Fibroblast of mammary gland (primary cell): ENCODE measurements at regions not wholly inside any gene's neighbourhood (a gene's known extent, or its start where the extent isn't known, plus 50 kb on each side); places are given as distances from the start of the nearest gene placed in this dataset.
A peak's percentile ranks its signal among the peaks of the same experiment; 100 is the strongest.

Experiments used
- DNase-seq: peaks from one replicate; pipeline ENCODE4 v3.0.0-alpha.2; 2010; ENCODE audit warnings: low read depth
- H3K4me3 ChIP-seq: 2 replicates; pipeline ENCODE4 v1.5.1; 2011; ENCODE audit warnings: low read depth, mild to moderate bottlenecking, low read length, moderate library complexity; ENCODE audit not compliant: control insufficient read depth
- TF ChIP-seq, protein P1 (sequence below): conservative IDR thresholded peaks from 2 replicates; pipeline ENCODE4 v1.5.1; 2011; ENCODE audit warnings: low read depth, low read length, inconsistent platforms; ENCODE audit not compliant: control insufficient read depth, insufficient read depth

DNA sequence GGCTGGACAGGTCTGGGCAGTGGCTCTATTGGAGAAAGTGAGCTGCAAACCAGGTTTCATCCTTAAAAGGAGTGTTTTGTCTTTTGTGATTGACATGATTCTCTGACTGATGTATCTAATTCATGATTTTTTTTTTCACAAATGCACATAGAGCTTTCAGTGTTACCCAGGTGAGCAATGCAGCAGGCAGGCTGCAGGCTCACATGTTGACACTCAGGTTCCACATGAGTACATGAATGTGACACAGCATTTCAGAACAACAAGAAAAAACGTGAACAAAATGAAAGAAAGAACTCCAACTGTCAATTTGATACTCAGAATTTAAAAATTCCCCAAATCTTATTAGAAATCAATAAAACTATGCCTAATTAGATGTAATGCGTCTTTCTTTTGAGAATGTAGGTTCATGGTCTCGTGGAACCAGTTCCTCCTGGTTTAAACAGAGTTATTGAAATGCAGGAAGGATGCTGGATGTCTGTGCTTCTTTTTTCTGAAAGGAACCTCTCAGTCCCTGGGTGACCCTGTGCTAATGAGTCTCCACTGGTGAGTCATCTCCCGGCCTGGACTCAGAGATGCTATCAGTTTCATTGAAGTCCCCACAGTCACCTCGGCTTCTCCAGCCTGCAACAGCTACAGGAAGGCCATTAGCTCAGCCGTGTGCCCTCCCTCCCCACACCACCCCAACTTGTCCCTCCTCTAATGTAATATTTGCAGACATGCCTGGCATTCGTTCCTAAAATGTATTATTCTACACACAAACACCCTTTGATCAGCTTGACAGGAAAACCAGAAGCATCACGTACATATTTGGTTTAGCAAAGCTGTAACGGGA, 430.4 kb downstream of the LPIN1 start:
- H3K4me3 ChIP-seq: no peak overlapping the region

GRCh38 chr2:12177455-12178288, 431.2 kb downstream of the LPIN1 start:
- H3K4me3 ChIP-seq: no peak overlapping the region
- peak; percentile 30 for DNase-seq
- TF ChIP-seq, protein P1, sequence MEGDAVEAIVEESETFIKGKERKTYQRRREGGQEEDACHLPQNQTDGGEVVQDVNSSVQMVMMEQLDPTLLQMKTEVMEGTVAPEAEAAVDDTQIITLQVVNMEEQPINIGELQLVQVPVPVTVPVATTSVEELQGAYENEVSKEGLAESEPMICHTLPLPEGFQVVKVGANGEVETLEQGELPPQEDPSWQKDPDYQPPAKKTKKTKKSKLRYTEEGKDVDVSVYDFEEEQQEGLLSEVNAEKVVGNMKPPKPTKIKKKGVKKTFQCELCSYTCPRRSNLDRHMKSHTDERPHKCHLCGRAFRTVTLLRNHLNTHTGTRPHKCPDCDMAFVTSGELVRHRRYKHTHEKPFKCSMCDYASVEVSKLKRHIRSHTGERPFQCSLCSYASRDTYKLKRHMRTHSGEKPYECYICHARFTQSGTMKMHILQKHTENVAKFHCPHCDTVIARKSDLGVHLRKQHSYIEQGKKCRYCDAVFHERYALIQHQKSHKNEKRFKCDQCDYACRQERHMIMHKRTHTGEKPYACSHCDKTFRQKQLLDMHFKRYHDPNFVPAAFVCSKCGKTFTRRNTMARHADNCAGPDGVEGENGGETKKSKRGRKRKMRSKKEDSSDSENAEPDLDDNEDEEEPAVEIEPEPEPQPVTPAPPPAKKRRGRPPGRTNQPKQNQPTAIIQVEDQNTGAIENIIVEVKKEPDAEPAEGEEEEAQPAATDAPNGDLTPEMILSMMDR: no peak

More for the DNA sequence above, 430.4 kb downstream of the LPIN1 start:
- TF ChIP-seq, protein P1: no peak
- peak; percentile 70 for DNase-seq

GRCh38 chr2:12178289-12179080, 432.1 kb downstream of the LPIN1 start:
- no peak overlapping the region for H3K4me3 ChIP-seq
- TF ChIP-seq, protein P1: no peak
- DNase-seq: no peak

GRCh38 chr2:12180031-12180430, 433.6 kb downstream of the LPIN1 start:
- TF ChIP-seq, protein P1: no peak
- DNase-seq: peak; percentile 37
- no peak overlapping the region for H3K4me3 ChIP-seq

GRCh38 chr2:12183032-12183645, 436.7 kb downstream of the LPIN1 start:
- DNase-seq: no peak
- TF ChIP-seq, protein P1: no peak

GRCh38 chr2:12192762-12193161, 446.3 kb downstream of the LPIN1 start:
- no peak overlapping the region for H3K4me3 ChIP-seq
- DNase-seq: no peak
- TF ChIP-seq, protein P1: no peak

More at GRCh38 chr2:12183032-12183645, 436.7 kb downstream of the LPIN1 start:
- no peak overlapping the region for H3K4me3 ChIP-seq
